ENCODE measurements at regions not wholly inside any gene's neighbourhood (a gene's known extent, or its start where the extent isn't known, plus 50 kb on each side); places are given as distances from the start of the nearest gene placed in this dataset.
A peak's percentile ranks its signal among the peaks of the same experiment; 100 is the strongest.

- Histone ChIP-seq H4K8ac (replicated peaks; ENCODE audit: insufficient read length, low read depth, low read length) (no peak overlapping the region), H3K14ac (ENCODE audit: insufficient read depth, low read length) (no peak overlapping the region), H3K79me2 (ENCODE audit: insufficient read depth, low read length) (no peaks in the 10 kb centered on the region), H2AK5ac (ENCODE audit: insufficient read length, low read length) (no peak overlapping the region), H4K5ac (ENCODE audit: insufficient read length, low read depth, low read length) (no peak overlapping the region), H3T11ph (ENCODE audit: low read length) (no peak overlapping the region), H3K4me1 (ENCODE audit: insufficient read depth, low read length) (peaks cover 3% of the 10 kb centered on the region; the same call in 1 of the 2 replicates), H2BK5ac (ENCODE audit: insufficient read length, low read length) (no peak overlapping the region), H2BK15ac (ENCODE audit: low read depth, low read length) (no peak overlapping the region), H2BK20ac (ENCODE audit: low read depth, low read length, poor library complexity, severe bottlenecking) (no peak overlapping the region), H2AFZ (ENCODE audit: low read length) (no peak overlapping the region), H3K23ac (ENCODE audit: insufficient read length, low read depth, low read length) (no peak overlapping the region), H4K91ac (ENCODE audit: insufficient read length, low read depth, low read length) (no peak overlapping the region), H3K18ac (ENCODE audit: insufficient read length, low read depth, low read length) (no peak overlapping the region), H3K79me1 (ENCODE audit: insufficient read depth, low read depth, low read length, poor library complexity, severe bottlenecking) (no peaks in the 10 kb centered on the region), H3K9me3 (ENCODE audit: control insufficient read depth, low read depth, low read length) (no peaks in the 10 kb centered on the region), H2BK12ac (ENCODE audit: insufficient read length, low read depth, low read length) (no peak overlapping the region), H3K56ac (ENCODE audit: insufficient read length, low read depth, low read length) (no peak overlapping the region), H2BK120ac (ENCODE audit: low read depth, low read length, poor library complexity, severe bottlenecking) (no peak overlapping the region), H3K27me3 (ENCODE audit: insufficient read depth, low read length) (no peaks in the 10 kb centered on the region), H4K20me1 (ENCODE audit: control insufficient read depth, insufficient read depth, insufficient read length) (peaks cover 2% of the 10 kb centered on the region), H3K4me2 (ENCODE audit: insufficient read depth, insufficient read length, low read length) (no peak overlapping the region), H3K9ac (ENCODE audit: extremely low read depth, insufficient read length, low read length) (no peak overlapping the region), H3K4ac (ENCODE audit: low read depth, low read length) (no peak overlapping the region), H3K27ac (ENCODE audit: insufficient read length, low read depth, low read length) (no peak overlapping the region), H3K23me2 (ENCODE audit: insufficient read length, low read depth, low read length, poor library complexity, severe bottlenecking) (no peaks in the 10 kb centered on the region)
- Mint-ChIP-seq H3K9me3 (no peaks in the 10 kb centered on the region; a peak in 2 of 5 replicates), H3K36me3 (ENCODE audit: insufficient read depth in 1 of 3, low read depth in 3 of 3) (peaks cover 0 to 20% (median 15%) of the 10 kb centered on the region in 3 experiments; a peak in 4 of 7 replicates), H3K27me3 (ENCODE audit: low read depth) (no peaks in the 10 kb centered on the region), H3K27ac (peak overlapping the region in 1 of 3 experiments; percentile 27; a peak in 2 of 7 replicates), H3K4me1 (peaks cover 28 to 44% of the 10 kb centered on the region in 2 experiments), H3K4me3 (no peak overlapping the region)
- no peak for TF ChIP-seq CTCF (conservative IDR thresholded peaks at IDR 0.05)
- no CpG with 5 or more reads among the region's 4 CpGs for WGBS (ENCODE audit: extremely low coverage, insufficient read length, low lambda C conversion rate)
- DNase-seq: no peak
These were observed 127.2 kb downstream of the MN1 start for GRCh38 chr22:27674261-27674923.
